ENCODE measurements at regions not wholly inside any gene's neighbourhood (a gene's known extent, or its start where the extent isn't known, plus 50 kb on each side); places are given as distances from the start of the nearest gene placed in this dataset.

DNA sequence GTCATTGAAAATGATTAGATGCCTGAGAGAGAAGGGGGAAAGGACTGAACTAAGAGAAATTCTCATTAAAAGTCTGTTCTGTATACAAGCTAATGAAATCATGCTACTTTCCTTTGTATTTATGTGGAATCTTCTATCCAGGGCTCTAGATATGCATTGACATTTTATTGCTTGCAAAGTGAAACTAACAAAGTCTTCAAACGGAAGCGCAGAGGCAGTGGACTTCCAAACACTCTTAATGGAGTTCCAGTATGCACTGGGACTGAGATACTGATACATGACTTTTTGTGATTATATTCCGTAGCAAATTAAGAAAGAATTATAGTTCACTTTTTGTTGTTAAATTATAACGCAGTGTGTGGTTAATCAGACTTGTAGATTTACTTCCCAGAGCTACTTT lies 166.8 kb upstream of the TBX20 start (continued):
- TF ChIP-seq, protein P1, sequence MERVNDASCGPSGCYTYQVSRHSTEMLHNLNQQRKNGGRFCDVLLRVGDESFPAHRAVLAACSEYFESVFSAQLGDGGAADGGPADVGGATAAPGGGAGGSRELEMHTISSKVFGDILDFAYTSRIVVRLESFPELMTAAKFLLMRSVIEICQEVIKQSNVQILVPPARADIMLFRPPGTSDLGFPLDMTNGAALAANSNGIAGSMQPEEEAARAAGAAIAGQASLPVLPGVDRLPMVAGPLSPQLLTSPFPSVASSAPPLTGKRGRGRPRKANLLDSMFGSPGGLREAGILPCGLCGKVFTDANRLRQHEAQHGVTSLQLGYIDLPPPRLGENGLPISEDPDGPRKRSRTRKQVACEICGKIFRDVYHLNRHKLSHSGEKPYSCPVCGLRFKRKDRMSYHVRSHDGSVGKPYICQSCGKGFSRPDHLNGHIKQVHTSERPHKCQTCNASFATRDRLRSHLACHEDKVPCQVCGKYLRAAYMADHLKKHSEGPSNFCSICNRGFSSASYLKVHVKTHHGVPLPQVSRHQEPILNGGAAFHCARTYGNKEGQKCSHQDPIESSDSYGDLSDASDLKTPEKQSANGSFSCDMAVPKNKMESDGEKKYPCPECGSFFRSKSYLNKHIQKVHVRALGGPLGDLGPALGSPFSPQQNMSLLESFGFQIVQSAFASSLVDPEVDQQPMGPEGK (CRISPR knock-in tag; IDR thresholded peaks at IDR 0.05; ENCODE audit: borderline replicate concordance): no peak
- TF ChIP-seq TCF4 (CRISPR knock-in tag; IDR thresholded peaks at IDR 0.05; ENCODE audit: borderline replicate concordance): no peak
- no peak for TF ChIP-seq RARB (CRISPR knock-in tag; IDR thresholded peaks at IDR 0.05)
- no peak for TF ChIP-seq PPARA (CRISPR knock-in tag; IDR thresholded peaks at IDR 0.05; ENCODE audit: borderline replicate concordance)
- TF ChIP-seq, protein P2, sequence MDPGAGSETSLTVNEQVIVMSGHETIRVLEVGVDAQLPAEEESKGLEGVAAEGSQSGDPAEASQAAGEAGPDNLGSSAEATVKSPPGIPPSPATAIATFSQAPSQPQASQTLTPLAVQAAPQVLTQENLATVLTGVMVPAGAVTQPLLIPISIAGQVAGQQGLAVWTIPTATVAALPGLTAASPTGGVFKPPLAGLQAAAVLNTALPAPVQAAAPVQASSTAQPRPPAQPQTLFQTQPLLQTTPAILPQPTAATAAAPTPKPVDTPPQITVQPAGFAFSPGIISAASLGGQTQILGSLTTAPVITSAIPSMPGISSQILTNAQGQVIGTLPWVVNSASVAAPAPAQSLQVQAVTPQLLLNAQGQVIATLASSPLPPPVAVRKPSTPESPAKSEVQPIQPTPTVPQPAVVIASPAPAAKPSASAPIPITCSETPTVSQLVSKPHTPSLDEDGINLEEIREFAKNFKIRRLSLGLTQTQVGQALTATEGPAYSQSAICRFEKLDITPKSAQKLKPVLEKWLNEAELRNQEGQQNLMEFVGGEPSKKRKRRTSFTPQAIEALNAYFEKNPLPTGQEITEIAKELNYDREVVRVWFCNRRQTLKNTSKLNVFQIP (CRISPR knock-in tag; IDR thresholded peaks at IDR 0.05; ENCODE audit: borderline replicate concordance, low read depth): no peak
- no peak for TF ChIP-seq TOX (CRISPR knock-in tag; IDR thresholded peaks at IDR 0.05; ENCODE audit: borderline replicate concordance)

DNA sequence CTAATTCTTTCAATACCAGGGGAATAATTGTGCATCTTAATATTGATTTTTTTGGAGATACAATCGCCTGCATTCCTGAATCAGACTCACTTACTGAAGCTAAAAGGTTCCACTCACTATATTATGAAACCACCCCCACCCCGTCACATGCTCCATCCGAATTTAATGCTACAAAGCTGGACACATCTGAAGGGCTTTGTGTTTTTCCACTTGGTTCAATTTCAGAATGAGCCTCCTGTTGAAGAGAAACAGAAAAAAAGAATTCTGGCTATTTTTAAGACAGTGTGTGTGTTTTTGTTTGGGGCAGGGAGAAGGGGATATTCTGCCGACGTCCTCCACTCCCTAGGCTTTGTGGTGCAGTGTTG lies 165.5 kb upstream of the TBX20 start:
- TF ChIP-seq GLIS3 (CRISPR knock-in tag; IDR thresholded peaks at IDR 0.05): no peak
- no peak for TF ChIP-seq BACH2 (CRISPR knock-in tag; IDR thresholded peaks at IDR 0.05; ENCODE audit: borderline replicate concordance)
- no peak for ATAC-seq

DNA sequence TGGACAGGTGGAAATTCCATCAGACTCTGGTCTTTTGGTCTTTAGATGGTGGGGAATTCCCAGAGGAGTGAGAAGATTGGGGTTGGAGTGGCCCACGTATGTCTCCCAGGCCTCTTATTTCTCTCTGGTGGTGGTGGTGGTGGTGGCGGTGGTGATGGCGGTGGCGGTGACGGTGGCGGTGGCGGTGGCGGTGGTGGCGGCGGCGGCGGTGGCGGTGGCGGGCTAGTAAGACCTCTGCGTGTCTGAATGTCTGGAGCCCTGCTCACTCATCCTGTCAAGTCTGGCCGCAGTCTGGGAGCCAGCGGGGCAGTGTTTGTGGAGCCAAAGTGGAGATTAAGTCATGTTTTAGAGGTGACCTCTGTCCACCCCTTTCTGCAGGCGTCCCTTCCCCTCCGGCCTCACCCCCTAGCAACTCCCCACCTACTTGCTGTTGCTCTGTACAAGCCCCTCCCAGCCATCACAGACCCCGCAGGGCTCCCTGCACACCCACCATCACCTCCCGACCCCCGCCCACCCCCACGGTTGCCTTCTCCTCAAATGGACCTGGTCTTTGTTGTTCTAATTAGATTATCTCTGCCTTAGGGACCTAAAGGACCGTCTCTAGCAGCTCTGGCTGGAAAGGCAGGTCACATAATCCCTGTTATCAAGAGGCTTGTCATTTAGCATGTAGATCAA lies 165.0 kb upstream of the TBX20 start:
- ATAC-seq: no peak
- TF ChIP-seq, protein P2 (CRISPR knock-in tag; IDR thresholded peaks at IDR 0.05; ENCODE audit: borderline replicate concordance, low read depth): no peak
- TF ChIP-seq ISL1 (CRISPR knock-in tag; IDR thresholded peaks at IDR 0.05) (no peak), PPARA (CRISPR knock-in tag; IDR thresholded peaks at IDR 0.05; ENCODE audit: borderline replicate concordance) (no peak), ZFP30 (CRISPR knock-in tag; IDR thresholded peaks at IDR 0.05) (no peak), GLIS3 (CRISPR knock-in tag; IDR thresholded peaks at IDR 0.05) (no peak), ZC3H10 (CRISPR knock-in tag; IDR thresholded peaks at IDR 0.05) (no peak), ZNF565 (CRISPR knock-in tag; conservative IDR thresholded peaks at IDR 0.05; ENCODE audit: low read depth) (no peak)
- TF ChIP-seq, protein P3, sequence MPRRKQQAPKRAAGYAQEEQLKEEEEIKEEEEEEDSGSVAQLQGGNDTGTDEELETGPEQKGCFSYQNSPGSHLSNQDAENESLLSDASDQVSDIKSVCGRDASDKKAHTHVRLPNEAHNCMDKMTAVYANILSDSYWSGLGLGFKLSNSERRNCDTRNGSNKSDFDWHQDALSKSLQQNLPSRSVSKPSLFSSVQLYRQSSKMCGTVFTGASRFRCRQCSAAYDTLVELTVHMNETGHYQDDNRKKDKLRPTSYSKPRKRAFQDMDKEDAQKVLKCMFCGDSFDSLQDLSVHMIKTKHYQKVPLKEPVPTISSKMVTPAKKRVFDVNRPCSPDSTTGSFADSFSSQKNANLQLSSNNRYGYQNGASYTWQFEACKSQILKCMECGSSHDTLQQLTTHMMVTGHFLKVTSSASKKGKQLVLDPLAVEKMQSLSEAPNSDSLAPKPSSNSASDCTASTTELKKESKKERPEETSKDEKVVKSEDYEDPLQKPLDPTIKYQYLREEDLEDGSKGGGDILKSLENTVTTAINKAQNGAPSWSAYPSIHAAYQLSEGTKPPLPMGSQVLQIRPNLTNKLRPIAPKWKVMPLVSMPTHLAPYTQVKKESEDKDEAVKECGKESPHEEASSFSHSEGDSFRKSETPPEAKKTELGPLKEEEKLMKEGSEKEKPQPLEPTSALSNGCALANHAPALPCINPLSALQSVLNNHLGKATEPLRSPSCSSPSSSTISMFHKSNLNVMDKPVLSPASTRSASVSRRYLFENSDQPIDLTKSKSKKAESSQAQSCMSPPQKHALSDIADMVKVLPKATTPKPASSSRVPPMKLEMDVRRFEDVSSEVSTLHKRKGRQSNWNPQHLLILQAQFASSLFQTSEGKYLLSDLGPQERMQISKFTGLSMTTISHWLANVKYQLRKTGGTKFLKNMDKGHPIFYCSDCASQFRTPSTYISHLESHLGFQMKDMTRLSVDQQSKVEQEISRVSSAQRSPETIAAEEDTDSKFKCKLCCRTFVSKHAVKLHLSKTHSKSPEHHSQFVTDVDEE (CRISPR knock-in tag; IDR thresholded peaks at IDR 0.05): no peak
- TF ChIP-seq, protein P4, sequence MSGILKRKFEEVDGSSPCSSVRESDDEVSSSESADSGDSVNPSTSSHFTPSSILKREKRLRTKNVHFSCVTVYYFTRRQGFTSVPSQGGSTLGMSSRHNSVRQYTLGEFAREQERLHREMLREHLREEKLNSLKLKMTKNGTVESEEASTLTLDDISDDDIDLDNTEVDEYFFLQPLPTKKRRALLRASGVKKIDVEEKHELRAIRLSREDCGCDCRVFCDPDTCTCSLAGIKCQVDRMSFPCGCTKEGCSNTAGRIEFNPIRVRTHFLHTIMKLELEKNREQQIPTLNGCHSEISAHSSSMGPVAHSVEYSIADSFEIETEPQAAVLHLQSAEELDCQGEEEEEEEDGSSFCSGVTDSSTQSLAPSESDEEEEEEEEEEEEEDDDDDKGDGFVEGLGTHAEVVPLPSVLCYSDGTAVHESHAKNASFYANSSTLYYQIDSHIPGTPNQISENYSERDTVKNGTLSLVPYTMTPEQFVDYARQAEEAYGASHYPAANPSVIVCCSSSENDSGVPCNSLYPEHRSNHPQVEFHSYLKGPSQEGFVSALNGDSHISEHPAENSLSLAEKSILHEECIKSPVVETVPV (CRISPR knock-in tag; IDR thresholded peaks at IDR 0.05): no peak

DNA sequence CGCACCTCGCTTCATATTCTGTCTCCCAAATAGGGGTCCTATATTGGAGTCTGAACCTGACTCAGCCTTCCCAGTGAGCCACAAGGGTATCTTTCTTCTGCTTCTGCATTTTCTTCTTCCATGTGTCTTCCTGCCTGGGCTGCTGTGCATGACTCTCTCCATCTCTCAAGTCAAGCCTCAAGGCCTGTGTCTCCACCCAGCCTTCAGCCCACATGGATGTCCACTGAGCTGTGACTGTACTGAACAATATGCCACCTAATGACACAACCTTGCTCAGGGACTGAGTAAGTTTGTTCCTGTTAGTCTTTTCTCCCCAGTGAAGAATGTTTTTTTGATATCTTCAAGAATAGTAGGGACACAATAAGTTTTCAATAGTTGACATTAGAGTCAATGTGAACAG lies 162.7 kb upstream of the TBX20 start:
- TF ChIP-seq PPARA (CRISPR knock-in tag; IDR thresholded peaks at IDR 0.05; ENCODE audit: borderline replicate concordance) (no peak), ZC3H10 (CRISPR knock-in tag; IDR thresholded peaks at IDR 0.05) (no peak), TCF4 (CRISPR knock-in tag; IDR thresholded peaks at IDR 0.05; ENCODE audit: borderline replicate concordance) (no peak), ZNF565 (CRISPR knock-in tag; conservative IDR thresholded peaks at IDR 0.05; ENCODE audit: low read depth) (no peak), ZFP30 (CRISPR knock-in tag; IDR thresholded peaks at IDR 0.05) (no peak), GLIS3 (CRISPR knock-in tag; IDR thresholded peaks at IDR 0.05) (no peak)
- TF ChIP-seq, protein P3 (CRISPR knock-in tag; IDR thresholded peaks at IDR 0.05): no peak
- no peak for ATAC-seq
